GM19455 (cell line): ENCODE measurements at regions not wholly inside any gene's neighbourhood (a gene's known extent, or its start where the extent isn't known, plus 50 kb on each side); places are given as distances from the start of the nearest gene placed in this dataset.
"Not testable (repeated sequence)": the region's sequence is repeated elsewhere in the genome, so short reads cannot be mapped to it uniquely, and the experiment has no call there.

Experiments used
- ATAC-seq: cut with Tn5 transposase; IDR thresholded peaks from one replicate; pipeline ENCODE4 v1.9.1; 2021; ENCODE audit not compliant: unreplicated experiment

DNA sequence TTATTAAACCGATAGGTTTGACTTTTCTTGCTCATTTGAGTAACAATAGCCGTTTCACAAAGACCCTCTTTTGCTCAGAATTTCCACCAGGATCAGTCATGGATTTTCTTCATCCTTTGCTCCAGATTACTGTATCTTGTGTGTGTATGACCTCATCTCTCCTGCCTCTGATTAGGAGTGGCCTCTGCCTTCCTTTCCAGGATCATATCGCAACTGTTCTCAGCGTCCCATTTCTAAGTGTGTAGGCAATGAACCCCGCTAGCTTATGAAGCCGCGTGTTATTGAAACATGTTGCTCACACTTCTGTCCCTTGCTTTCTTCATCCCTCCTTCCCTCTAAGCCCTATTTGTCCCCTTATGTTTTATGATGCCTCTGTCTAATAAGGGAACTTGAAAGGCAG lies 169.8 kb upstream of the RPS23 start:
- ATAC-seq: no peak

- ATAC-seq: no peak
Observed at GRCh38 chr5:82446809-82447208, 168.7 kb upstream of the RPS23 start.

DNA sequence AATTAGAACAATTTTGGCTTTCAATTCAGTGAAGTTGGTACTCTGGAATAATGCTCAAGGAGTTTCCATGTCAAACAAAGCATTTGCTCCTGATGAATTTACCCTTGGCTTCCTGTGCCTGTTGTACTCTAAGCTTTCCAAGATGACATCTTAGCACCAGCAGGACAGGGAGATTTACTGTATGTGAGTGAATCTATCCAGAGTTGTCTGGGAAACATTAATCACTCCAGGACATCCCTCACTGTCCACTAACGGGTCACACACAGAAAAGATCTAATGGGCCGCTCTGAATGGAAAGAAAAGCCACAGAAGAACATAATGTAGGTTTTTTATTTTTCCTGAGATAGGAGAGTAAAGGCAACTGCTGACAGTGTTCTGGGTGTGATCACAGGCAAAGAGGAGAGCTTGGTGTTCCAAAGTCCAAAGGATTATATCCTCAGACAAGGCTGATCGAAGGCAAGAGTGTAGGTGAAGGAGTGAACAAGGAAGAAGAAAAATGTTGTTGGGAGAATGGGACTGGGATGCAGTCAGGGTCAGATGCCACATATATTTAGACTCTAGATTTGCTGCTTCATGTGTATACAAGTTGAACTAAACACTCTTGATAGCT lies 167.7 kb upstream of the RPS23 start:
- no peak for ATAC-seq

- no peak for ATAC-seq
Observed at GRCh38 chr5:82439750-82440445, 161.7 kb upstream of the RPS23 start.

- ATAC-seq: not testable (repeated sequence)
Observed at GRCh38 chr5:82437565-82437964, 159.4 kb upstream of the RPS23 start.

DNA sequence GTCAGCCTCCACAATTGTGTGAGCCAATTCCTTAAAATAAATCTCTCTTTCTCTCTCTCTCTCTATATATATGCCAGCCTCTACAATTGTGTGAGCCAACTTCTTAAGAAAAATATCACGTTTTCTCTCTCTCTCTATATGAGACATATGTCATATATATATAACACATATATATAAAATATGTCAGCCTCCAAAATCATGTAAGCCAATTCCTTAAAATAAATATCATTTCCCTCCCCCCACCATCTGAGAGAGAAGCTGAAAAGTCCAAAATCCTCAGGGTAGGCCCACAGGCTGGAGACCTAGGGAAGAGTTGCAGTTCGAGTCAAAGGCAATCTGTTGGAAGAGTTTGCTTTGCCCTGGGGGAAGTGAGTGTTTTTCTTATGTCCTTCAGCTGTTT lies 158.1 kb upstream of the RPS23 start:
- no peak for ATAC-seq

- ATAC-seq: not testable (repeated sequence)
Observed at GRCh38 chr5:82434696-82435660, 156.8 kb upstream of the RPS23 start.

DNA sequence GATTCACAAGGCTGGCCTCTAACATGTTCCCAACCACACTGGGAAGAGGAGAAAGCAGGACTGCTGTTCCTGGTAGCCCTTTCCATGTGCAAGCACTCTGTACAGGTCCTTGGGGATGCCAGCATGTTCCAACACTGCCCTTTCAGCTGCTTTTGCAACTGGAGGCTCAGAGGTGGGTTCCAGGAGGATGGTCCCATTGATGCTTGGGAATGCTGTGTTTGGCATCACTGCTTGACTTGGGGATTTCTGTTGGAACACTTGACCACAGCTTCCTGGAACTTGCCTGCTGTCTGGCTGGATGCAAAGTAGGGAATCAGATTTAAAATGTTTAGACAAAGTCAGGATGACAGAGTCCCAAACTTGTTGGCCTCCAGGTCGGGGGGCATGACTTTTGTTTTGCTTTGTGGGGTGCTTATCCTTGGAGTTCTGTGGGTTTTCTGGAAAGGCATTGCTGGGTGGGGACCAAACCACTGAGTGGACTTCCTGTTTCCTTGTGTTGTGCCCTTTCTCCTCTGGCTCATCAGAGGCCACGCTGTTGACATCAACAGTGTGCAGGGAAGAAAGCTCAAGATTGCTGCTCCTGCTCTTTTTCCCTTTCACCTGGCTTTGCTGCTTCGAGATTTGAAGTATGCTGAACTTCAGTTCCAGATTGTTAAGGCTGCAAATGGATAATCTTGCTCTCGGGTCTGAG lies 148.5 kb upstream of the RPS23 start:
- no peak for ATAC-seq

GRCh38 chr5:82425591-82425990 lies 147.4 kb upstream of the RPS23 start:
- ATAC-seq: no peak

- no peak for ATAC-seq
Observed at GRCh38 chr5:82424211-82424610, 146.1 kb upstream of the RPS23 start.

DNA sequence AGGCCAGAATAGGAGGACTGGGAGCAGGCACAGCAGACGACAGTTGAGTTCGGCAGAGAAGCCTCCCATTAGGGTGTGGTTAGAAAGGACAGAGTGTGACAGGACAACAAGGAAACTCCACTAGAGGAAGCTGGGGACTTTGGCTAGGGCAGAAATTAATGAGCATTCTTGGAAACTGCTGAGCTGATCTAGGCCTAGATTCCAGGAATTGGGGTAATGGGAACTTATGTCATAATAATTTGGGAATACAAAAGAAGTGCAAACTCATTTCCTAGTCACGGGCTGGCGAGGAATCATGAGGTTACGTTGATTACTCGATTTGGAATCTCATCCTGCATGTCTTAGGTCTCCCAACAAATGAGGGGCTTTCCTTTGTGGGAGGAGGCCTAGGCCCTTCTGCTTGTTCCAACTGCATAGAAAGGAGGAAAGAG lies 144.6 kb upstream of the RPS23 start:
- ATAC-seq: no peak

DNA sequence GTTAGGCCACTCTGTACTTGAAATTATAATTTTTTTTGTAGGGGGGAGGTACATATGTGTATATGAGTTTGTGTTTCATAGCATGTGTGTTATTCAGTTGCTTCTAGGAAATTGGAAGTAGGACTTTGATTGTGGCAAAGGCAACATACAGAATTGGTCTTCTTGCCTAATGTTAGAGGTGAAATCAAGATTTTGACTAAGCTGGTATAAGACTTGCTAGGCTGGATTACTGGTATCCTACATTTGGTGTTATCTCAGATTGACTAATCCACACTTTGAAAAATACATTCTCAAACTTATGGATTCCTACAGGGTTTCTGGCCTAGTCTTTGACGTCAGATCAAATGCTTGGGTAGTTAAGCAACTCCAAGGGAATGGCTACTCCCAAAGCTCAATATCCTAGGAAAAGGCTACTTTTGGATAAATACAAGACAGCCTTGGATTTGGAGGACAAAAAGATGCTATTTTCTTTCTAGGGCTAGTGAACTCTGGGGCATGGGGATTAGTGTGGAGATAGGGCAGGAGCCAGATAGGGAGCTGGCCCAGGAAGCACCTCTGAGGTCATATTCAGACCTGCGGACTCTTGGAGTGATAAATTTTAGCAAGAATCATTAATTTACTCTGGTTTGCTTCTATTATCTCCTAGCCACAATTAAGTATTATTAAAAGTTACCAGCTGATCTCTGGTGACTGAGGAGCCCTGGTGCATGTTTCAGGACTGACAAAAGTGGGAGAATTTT lies 144.0 kb upstream of the RPS23 start:
- no peak for ATAC-seq

DNA sequence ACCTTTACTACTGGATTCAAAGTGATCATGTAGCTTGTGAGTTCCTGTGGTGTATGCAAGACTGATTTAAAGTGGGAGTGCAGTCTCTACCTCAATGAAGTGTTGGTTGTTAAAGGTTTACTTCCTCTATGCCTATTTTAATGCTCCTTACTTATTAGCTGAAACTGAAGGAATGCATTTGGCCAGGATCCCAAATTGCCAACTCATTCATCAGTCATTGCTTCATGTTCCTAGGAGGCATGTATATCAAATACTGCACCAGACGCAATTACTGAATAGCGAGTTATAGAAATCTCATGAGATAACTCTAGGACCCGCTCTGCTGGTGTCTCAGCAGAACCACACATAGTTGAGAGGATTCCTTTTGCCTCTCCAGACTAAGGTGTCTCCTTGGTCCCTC lies 143.0 kb upstream of the RPS23 start:
- ATAC-seq: no peak

GRCh38 chr5:82420524-82420923 lies 142.4 kb upstream of the RPS23 start:
- ATAC-seq: not testable (repeated sequence)

DNA sequence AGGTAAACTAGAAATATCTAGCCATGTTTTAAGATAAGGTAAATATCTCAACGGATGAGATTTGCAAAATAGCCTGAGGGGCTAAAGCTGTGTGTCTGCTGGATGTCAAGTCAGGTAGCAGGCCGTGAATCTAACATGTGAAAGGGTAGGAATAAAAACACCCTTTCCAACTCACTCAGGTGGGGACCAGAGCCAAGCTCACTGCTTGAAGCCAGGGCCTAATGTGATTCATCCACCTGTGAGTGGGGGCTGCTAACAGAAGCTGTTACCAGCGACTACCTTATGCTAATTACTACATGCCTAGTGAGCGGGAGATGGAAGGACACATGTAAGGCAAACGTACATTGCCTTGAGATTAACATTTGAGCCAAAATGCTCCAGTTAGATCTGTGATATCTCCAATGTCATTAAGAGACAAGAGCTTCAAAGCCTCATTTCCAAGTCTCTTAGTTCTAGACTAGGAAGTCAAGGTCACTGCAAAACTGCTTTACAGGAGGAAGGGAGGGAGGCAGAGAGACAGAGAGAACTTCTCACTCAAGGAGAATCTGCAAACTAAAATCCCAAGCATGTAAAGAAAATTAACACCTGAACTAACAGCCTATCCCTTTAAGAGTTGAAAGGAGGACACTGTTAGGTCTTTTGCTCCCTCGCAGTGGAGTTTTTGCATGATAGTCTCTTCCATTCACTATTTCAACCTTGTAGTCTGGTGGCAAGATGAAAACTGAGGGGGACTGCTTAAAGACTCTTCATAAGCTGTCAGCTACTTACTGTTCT lies 141.6 kb upstream of the RPS23 start:
- no peak for ATAC-seq

- ATAC-seq: no peak
Observed at GRCh38 chr5:82418608-82418950, 140.4 kb upstream of the RPS23 start.

DNA sequence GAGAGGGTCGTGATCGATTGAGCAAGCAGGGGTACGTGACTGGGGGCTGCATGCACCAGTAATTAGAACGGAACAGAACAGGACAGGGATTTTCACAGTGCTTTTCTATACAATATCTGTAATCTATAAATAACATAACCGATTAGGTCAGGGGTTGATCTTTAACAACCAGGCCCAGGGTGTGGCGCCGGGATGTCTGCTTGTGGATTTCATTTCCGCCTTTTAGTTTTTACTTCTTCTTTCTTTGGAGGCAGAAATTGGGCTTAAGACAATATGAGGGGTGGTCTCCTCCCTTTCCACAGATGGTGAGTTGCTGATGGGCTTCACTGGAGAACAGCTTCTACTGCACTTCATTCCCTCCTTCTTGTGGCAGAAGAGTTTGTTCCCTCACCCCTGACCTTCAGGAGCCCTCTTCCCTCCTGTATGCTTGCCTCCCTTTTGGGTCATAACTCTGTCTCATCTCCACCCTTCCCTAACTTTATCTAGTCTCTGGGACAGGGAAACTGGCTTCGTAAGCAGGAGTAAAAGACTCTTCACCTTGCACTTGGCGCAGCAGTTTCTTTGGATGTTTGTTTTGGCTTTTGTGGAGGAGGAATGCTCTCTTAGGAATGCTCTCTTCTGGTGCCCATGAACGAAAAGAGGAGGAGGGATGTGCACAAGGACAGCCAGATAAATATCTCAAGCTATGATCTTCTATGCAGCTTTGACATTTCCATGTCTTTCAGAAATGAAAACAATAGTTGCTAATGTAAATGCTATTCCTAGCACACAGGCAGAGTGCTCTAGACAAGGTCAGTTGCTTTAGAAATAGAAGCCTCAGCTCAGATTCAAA lies 139.8 kb upstream of the RPS23 start:
- no peak for ATAC-seq

DNA sequence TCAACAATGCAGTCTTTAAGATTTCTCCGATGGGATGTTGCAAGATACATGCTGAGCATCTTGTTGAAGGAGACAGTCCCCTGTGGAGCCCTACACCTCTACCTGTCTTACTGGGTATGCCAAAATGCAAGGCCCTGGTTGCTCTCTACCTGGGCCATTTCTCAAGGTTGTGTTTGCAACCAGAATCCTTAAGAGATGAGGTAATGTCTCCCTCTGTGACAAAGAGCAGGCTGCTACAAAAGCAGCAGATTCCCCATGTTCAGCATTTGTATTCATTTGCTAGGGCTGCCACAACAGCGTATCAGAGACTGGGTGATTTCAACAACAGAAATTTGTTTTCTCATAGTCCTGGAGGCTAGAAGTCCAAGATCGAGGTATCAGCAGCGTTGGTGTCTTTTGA lies 138.4 kb upstream of the RPS23 start:
- ATAC-seq: no peak

- ATAC-seq: no peak
Observed at GRCh38 chr5:82414041-82414388, 135.9 kb upstream of the RPS23 start.
